ENCODE measurements at regions not wholly inside any gene's neighbourhood (a gene's known extent, or its start where the extent isn't known, plus 50 kb on each side); places are given as distances from the start of the nearest gene placed in this dataset.
"Not testable (repeated sequence)": the region's sequence is repeated elsewhere in the genome, so short reads cannot be mapped to it uniquely, and the experiment has no call there.

DNA sequence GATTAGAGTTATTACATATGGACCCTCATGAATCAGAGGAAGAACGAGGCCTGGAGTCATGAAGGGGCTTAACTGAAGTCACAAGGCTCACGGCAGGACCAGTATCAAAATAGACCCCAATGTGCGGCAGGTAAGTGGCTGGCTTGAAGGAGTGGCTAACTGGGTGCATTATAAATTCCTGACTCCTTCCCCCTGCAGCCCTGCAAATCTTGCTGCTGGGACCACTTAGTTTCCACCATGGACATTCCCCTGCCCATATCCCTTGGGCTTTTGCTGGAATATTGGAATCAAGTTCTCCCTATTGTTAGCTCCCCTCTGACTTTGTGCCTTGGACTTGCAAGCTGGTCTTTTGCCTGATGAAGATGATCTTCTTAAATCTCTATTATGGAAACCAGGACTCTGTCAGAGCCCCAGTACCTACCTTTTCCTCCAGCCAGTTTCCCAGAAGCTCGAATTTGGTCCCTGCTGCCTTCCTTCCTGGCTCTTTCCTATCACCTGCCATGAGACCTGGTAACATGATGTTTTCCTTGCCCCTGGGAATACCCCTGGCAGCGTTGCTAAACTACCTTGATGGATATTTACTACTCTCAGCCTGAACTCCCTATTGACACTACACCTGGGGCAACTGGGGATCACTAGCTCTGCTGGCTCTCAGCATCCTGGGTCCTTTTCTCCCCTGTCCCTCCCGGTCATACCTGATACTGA, 156.0 kb upstream of the JUN start:
- no peak for DNase-seq

DNA sequence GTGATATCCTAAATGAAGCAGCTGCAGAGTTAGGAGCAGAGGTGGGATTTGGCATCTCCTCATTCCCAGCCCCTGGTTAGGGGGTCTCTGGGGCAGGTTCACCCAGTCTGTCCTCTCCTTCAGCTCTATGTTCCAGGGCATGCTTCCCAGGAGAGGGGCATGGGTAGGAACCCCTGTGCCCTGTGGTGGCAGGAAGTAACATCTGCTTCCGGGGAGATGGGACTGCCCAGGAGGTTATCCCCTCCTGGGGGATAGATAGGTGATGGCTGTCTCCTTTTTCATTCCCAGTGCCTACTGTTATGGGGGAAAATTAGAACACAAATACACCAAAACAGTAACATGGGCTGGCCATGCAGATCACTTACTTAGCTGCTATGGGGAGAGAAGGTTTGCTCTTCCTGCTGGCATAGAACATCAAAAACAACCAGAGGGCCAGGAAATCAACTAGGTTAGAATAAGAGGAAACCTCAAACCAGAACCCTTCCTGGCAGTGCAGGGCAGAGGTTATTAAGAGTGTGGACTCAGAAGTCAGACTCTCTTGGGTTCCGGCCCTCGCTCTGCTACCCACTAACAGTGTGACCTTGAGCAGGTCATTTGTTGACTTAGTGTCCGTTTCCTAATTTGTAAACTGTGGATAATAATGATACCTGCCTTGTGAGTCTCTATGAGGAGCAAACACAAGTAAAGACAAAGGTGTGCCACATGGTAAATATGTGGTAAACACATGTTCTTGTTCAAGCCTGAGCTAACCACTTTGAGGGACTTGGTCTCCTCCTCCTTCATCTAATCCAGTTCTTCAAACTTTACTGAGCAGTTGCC, 157.8 kb upstream of the JUN start:
- no peak for DNase-seq

DNA sequence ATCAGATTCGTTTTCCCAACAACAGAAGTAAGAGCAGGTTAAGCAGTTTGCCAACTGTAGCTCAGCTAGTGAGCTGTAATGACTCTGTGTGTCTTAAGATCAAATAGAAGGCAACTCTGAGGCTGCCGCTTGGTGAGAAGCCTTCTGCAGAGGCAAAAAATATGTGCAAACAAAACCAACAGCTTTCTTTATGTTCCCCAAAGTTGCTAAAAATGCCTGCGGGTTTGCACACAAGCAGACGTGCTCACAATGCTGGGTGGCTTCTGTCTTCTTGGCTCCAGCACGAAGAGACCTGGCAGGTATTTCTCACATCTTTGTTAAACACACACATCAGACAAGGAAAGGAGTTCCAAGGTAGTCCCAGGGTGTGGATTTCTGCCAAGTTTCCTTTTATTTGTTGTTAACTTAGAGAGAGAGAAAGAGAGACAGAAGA, 158.9 kb upstream of the JUN start:
- no peak for DNase-seq

DNA sequence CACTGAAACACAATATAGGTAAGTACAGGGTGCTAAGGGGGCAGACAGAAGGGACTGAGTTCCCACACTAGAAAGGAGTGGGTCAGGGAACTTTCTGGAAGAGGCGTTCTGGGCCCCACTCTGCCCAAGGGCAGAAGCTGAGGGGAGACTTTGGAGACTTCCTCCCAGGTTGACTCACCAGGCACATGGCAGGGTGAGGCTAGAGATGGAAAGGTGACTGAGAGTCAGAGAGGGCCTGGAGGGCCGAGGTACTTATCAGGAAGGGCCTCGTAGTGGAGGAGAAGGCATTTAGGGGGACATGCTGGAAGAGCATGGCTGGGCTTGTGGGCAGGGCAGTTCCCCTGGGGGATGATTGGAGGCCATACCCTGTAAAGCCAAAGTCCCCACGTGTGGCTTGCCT, 159.9 kb upstream of the JUN start:
- no peak for DNase-seq

DNA sequence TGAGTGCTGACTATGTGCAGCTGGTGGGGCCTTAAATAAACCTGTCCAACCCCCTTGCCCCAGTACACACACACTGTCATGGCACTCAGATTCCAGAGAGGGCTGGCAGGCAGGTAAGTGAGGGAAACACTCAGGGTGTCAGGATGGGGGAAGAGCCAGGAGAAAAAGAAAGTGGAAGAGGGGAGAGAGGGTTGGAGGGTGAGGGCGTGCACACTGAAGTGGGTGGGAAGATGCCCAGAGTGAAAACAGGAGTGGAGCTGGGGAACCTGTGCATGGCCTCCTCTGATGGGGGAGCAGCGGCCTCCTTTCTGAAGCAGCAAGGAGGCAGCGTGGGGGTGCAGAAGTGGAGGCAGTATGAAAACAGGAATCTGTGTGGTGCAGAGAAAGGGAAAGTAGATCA, 160.6 kb upstream of the JUN start:
- DNase-seq: no peak

DNA sequence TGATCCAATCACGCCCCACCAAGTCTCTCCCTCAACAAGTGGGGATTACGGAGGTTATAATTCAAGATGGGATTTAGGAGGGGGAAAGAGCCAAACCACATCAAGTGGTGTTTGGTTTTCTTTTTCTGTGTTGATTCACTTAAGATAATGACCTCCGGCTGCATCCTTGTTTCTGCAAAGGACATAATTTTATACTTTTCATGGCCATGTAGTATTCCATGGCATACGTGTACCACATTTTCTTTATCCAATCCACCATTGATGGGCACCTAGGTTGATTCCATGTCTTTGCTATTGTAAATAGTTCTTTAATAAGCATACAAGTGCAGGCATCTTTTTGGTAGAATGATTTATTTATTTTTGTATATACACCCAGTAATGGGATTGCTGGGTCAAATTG, 162.5 kb upstream of the JUN start:
- no peak for DNase-seq

DNA sequence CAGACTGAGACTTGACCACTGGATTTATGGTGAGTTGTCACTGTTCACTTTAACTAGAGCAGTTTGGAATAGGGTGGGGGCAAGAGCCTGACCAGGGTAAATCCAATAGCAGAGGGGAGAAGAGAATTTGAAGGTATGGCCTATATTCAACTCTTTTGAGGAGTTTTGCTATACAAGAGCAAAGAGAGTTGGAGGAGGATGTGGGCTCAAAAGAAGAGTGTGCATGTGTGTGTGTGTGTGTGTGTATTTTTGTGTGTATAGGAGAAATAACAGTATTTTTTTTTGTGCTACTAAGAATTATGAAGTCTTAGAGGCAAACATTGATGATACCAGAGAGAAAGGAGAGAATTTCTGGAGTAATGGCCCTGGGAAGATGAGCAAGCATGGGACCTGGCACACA, 164.8 kb upstream of the JUN start:
- DNase-seq: no peak

DNA sequence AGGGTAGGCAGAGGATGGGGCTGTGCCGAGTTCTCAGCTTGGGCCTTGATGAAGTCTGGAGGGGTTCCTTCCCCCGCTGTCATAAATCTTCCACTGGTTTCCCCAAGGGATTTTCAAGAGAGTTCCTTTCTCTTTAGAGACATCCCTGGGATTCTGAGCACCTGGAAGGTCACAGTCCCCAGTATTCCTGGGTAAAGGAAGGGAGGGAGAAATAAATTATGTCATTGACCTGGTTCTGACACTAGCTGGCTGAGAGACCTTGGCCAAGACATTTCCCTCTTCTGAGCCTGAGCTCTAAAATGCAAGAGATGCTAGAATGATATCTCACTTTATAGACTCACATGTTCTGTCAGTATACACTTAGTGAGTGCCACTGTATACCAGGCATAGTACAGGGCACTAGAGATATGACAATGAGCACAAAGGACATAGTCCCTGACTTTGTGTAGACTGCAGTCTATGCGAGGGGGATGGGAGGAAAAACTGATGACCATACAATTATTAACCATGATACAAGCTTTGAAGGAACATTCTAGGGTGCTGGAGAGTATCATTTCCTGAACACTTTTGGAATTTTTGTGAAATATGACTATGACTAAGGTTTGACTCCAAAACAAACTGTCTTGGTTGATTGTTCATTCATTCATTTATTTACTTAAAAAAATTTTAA, 165.8 kb upstream of the JUN start:
- DNase-seq: no peak

DNA sequence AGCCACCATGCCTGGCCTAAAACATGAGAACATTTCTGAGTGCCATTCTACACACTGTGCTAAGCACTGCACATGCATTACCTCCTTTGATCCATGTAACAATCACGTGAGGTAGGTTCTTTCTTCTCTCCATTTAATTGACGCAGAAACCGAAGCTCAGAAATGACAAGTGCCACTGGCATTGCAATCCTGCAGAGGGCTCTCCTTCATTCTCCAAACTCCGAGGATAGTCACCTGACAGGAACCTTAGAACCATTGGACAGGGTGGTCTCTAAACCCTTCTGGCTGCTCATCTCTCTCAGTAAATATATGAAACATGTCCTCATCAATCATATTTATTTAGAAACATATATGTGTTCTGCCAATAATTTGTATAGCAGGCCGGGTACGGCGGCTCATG, 167.1 kb upstream of the JUN start:
- no peak for DNase-seq

DNA sequence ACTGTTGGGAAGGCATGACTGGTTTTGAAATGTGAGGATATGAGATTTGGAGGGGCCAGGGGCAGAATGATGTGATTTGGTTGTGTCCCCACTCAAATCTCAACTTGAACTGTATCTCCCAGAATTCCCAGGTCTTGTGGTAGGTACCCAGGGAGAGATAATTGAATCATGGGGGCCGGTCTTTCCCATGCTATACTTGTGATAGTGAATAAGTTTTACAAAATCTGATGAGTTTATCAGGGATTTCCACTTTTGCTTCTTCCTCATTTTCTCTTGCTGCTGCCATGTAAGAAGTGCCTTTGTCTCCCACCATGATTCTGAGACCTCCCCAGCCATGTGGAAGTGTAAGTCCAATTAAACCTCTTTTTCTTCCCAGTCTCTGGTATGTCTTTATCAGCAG, 170.1 kb upstream of the JUN start:
- not testable (repeated sequence) for DNase-seq

DNA sequence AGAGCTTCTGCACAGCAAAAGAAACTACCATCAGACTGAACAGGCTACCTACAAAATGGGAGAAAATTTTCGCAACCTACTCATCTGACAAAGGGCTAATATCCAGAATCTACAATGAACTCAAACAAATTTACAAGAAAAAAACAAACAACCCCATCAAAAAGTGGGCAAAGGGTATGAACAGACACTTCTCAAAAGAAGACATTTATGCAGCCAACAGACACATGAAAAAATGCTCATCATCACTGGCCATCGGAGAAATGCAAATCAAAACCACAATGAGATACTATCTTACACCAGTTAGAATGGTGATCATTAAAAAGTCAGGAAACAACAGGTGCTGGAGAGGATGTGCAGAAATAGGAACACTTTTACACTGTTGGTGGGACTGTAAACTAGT, 179.4 kb upstream of the JUN start:
- not testable (repeated sequence) for DNase-seq

DNA sequence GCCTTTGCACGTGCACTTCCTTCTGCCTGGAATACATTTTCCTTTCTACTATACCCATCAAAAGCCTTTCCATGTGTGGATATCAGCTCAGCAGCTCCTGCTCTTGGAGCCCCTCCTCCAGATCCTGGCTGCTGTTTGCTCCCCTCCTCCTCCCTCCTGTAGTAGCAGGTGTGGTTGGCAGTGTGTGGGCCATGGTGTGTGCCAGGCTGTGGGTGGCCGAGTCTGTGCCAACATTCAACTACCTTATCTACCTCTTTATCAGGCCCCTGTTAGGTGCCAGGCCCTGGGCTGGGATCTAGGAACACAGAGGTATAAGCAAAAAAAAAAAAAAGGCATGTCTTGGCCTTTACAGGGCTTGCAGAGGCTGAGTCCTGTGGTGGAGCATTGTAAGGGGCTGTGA, 180.6 kb upstream of the JUN start:
- DNase-seq: no peak

DNA sequence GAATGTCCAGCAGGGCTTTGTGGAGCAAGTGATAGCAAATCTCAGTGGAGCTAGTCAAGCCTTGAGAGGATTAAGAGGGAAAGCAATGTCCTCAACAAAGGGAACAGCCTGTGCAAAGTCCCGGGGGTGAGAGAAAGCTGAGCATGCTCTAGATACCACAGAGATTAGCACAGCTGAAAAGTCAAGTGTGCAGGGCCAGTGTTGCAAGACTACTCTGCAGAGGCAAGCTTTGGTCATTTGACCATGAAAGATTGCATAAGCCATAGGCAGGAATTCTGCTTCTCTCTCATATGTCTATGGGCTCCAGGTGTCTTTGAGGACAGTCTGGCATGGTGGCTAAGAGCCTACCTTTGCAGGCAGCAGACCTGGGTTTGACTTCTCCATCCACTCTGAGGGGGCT, 181.0 kb upstream of the JUN start:
- DNase-seq: no peak

DNA sequence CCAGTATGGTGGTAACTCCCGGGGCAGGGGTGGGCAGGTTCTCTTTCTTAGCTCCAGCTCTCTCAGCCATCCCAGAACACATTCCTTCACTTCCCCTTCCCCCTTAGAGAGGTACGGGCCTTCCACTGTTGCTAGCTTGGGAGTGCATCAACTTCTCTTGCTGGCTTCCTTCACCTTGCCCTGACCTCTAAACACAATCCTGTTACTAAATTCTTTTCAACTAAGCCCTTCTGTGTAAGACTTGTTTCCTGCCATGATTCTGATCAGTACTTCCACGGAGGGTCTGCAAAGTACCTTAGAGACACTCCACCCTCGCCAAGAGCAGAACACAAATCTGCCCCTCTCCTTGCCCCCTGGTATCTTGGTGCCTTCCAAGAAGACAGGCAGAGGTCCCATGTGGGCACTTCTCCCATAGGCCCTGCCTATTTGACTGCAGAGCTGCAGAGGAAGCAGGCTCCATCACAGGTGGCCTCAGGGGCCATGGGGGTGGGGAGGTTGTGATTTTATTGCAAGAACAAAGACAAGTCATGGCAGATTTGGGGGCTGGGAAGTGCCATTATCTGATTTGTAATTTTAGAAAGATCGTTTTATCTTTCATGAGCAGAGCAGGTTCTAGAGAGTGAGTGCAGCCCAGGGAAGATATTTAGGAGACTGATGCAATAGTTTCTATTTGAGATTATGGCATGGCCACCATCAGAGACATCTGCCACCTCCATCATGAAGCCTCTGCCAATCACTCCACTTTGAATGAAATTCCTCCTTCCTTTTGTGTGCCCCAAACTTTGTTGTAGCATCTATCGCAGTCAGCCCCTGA, 182.5 kb upstream of the JUN start:
- no peak for DNase-seq

DNA sequence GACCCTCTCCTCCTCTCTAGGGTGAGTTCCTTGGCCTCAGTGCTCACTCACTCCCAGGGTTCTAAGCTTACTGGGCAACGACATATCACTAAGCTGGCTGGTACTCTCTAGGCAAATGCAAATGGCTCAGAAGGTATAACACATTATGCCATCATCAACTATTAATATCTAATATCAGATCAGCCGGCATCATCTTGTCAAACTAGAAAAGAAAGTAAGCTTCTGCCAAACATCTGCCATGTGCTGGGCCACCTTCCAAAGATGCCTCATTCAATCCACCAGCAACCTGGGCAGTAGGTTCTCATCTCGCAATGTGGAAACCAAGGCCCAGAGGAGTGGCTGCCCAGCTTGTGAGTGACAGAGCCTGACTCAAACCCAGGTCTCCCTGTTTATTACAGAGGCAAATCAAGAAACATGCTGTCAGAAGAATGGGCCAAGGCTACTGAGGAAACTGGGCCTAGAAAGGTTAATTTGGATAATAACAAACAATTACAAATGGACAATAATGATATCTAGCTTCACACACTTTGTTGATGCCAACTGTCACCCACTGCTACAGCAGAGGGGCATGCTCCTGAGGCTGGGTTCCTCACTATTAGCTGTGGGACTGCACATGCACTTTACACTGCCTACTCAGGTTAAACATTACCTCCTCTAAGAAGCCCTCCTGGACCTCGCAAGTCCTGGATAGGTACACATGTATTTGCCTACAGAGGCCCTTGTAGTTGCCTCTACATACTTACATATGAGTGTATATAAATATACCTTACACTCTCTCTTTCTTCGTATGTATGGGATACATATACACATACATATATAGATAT, 183.3 kb upstream of the JUN start:
- DNase-seq: no peak

DNA sequence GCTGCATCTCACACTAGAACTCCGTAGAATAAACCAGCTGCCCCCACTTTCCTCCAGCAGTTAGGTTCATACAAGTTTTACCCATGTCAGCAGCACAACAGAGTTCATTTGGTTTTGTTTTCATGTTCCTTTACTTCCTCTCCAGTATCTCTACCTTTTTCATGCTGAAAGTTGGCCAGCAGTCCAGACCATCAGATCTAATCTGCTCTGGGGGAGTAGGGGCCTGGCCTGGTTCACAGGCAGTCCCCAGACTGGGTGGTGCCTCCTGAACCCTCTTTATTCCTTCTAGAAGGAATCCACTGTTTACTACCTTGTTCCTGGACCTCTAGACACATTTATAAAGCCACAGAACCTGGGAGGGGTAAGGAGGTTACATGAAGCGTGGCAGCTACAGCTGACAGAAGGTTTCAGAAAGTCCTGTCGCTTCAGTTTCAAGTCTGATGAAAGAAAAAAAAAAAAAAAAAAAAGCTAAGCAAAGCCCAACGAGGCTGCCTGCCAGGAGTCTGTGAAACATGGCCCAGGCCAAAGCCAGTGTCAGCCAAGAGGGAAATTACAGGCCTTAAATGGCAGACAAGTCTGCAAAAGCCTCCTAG, 184.6 kb upstream of the JUN start:
- no peak for DNase-seq

DNA sequence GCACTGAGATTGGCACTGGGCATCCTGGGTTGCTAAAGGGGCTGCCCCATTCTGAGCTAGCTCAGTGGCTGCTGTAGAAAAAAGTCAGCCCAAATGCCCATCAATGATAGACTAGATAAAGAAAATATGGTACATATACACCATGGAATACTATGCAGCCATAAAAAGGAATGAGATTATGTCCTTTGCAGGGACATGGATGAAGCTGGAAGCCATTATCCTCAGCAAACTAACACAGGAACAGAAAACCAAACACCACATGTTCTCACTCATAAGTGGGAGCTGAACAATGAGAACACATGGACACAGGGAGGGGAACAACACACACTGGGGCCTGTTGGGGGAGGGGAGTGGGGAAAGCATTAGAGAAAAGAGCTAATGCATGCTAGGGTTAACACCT, 185.3 kb upstream of the JUN start:
- DNase-seq: not testable (repeated sequence)

DNA sequence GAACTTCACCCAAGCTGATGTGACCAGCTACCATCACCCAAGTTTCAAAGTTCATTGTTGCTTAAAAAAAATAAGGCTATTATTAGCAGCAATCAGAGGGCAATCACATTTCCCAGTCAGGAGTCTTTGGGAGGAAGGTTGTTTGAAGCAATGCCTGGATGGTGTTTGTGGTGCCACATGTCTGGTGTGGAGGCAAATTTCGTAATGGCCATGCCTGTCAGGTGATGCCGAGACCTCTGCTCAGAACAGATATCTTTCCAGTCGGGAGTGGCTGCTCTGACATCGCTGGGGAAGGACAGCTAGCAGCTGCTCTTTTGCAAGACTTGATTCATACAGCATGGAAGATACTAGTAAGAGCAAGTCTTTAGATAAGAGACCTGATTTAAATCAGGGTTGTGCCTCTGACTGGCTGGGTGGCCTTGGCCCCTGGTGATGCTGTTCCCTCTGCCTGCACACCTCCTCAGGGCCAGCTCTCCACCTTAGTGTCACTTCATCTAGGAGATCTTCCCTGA, 187.8 kb upstream of the JUN start:
- no peak for DNase-seq

DNA sequence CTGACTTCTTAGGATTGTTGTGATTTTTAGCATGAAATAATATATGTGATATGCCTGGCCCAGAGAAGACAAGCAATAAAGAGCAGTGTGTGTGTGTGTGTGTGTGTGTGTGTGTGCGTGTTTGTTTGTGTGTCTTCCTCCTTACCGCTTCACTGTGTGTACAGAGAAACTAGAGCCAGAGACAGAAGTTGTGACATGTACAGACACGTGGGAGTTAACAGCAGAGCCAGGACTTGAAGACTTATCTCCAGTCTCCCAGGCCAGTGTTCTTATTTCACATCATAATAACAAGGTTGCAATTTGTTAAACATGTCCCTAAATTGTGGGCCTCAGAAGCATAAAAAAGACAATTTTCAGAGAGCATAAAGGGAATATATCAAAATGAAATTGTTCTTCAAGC, 192.0 kb upstream of the JUN start:
- DNase-seq: no peak

DNA sequence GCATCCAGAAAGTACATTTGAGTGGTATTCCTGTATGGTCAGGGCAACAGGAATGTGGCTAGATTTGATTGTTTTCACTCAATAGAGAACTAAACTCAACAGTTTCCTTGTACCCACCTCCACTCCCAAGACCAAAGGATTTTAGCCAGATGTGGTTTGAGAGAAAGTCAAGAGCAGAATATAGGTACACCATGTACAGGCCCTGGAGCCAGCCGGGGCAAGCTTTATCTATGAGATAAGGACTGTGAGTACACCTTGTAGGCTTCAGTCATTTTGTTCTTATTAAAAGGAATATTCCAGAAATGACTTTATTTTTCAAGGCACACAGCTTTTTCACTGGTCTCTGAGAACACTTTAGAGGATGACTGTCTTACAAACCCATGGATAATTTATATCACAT, 192.4 kb upstream of the JUN start:
- no peak for DNase-seq

DNA sequence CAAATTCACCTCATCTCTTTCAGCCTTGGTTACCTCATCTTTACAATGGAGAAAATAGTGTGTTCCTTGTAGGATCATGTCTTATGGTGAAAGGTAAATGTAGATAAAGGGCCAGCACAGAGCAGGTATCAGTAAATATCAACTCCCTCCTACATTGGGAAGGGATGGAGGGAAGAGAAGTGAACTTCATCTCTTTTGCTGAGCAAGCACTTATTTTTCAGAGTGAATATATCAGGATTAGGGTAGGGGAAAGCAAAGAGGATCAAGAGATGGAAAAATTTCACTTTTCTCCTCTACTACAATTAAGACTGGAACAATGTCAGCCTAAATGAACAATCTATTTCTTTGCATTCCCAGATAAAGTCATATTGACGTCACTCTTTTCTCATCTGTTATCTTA, 193.8 kb upstream of the JUN start:
- DNase-seq: no peak

DNA sequence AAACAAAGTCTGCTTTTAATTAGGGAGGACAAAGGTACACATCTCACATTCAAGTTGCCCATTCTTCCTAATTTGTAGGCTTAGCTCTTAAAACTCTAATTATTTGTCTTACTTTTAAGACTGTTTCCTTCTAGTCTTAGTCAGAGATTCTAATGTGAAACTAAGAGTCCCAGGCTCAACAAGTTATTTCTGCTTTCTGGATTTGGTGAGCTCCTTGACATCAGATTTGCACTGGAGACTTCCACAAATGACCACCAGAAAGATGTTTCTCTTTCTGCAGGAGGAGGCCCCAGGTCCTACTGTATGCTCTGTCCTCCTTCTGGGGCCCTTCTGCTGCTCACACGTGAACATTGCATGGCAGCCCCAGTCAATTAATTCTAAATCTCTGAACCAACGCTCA, 194.2 kb upstream of the JUN start:
- DNase-seq: no peak

Data from SW 1271 (cell line).